GM23248 (cell line): ENCODE measurements at regions not wholly inside any gene's neighbourhood (a gene's known extent, or its start where the extent isn't known, plus 50 kb on each side); places are given as distances from the start of the nearest gene placed in this dataset.

Experiments used
- DNase-seq: peaks from one replicate; pipeline ENCODE4 v3.0.0-alpha.2; 2015
- H2AFZ ChIP-seq: fragments of 200-600 bp; sonication (generic); 2 replicates; pipeline ENCODE4 v1.6.1; 2016; ENCODE audit warnings: antibody characterized with exemption
- H3F3A ChIP-seq: fragments of 200-600 bp; sonication (generic); 2 replicates; pipeline ENCODE4 v1.6.1; 2016; ENCODE audit warnings: mild to moderate bottlenecking, antibody characterized with exemption, mixed run types; ENCODE audit not compliant: insufficient read depth
- H3K27ac ChIP-seq: fragments of 200-600 bp; sonication (generic); 2 replicates; pipeline ENCODE4 v1.5.1; 2016; ENCODE audit warnings: mild to moderate bottlenecking
- H3K27me3 ChIP-seq: fragments of 200-600 bp; sonication (generic); replicated peaks from 2 replicates; pipeline ENCODE4 v1.6.1; 2016; ENCODE audit warnings: mild to moderate bottlenecking; ENCODE audit not compliant: insufficient read depth
- H3K36me3 ChIP-seq: fragments of 200-600 bp; sonication (generic); 2 replicates; pipeline ENCODE4 v1.6.1; 2016; ENCODE audit warnings: low read depth, mild to moderate bottlenecking
- H3K4me1 ChIP-seq: fragments of 200-600 bp; sonication (generic); 2 replicates; pipeline ENCODE4 v1.6.1; 2016; ENCODE audit warnings: mild to moderate bottlenecking; ENCODE audit not compliant: insufficient read depth
- H3K4me2 ChIP-seq: fragments of 200-600 bp; sonication (generic); one replicate; pipeline ENCODE4 v1.6.1; 2016; ENCODE audit warnings: mild to moderate bottlenecking; ENCODE audit not compliant: unreplicated experiment
- H3K4me3 ChIP-seq: fragments of 200-600 bp; sonication (generic); 2 replicates; pipeline ENCODE4 v1.5.1; 2016; ENCODE audit warnings: mild to moderate bottlenecking
- H3K79me2 ChIP-seq: fragments of 200-600 bp; sonication (generic); 2 replicates; pipeline ENCODE4 v1.6.1; 2016; ENCODE audit warnings: mild to moderate bottlenecking; ENCODE audit not compliant: insufficient read depth
- H3K9ac ChIP-seq: fragments of 200-600 bp; sonication (generic); 2 replicates; pipeline ENCODE4 v1.6.1; 2016; ENCODE audit warnings: mild to moderate bottlenecking
- H3K9me2 ChIP-seq: fragments of 200-600 bp; sonication (generic); 2 replicates; pipeline ENCODE4 v1.6.1; 2016; ENCODE audit warnings: mixed run types, mild to moderate bottlenecking, moderate library complexity; ENCODE audit not compliant: insufficient read depth
- H3K9me3 ChIP-seq: fragments of 200-600 bp; sonication (generic); one replicate; pipeline ENCODE4 v1.6.1; 2017; ENCODE audit warnings: low read depth
- H4K20me1 ChIP-seq: fragments of 200-600 bp; sonication (generic); 2 replicates; pipeline ENCODE4 v1.6.0; 2016; ENCODE audit not compliant: insufficient read depth
- EZH2 ChIP-seq: fragments of 200-600 bp; sonication (generic); IDR thresholded peaks from 2 replicates; pipeline ENCODE4 v1.6.1; 2018; ENCODE audit warnings: antibody characterized with exemption, mild to moderate bottlenecking; ENCODE audit not compliant: insufficient read depth, poor library complexity, severe bottlenecking
- EZH2phosphoT487 ChIP-seq: fragments of 200-600 bp; sonication (generic); IDR thresholded peaks from 2 replicates; pipeline ENCODE4 v1.6.1; 2018; ENCODE audit warnings: antibody characterized with exemption, moderate library complexity, mild to moderate bottlenecking, low read depth; ENCODE audit not compliant: insufficient read depth
- WGBS, 2 experiments: methylation state at CpG; one replicate each; pipeline ENCODE4 v1.1.6; 2015 to 2017; ENCODE audit warnings: low lambda C conversion rate in 2 of 2, low coverage in 1 of 2; ENCODE audit errors: missing lambda C conversion rate in 2 of 2; 5-methylcytosine and 5-hydroxymethylcytosine counted together
- in situ Hi-C: fragments of 300-500 bp; cut with MboI; formaldehyde crosslinking; loops from 2 replicates; pipeline ENCODE4 v1.15.0; 2020

DNA sequence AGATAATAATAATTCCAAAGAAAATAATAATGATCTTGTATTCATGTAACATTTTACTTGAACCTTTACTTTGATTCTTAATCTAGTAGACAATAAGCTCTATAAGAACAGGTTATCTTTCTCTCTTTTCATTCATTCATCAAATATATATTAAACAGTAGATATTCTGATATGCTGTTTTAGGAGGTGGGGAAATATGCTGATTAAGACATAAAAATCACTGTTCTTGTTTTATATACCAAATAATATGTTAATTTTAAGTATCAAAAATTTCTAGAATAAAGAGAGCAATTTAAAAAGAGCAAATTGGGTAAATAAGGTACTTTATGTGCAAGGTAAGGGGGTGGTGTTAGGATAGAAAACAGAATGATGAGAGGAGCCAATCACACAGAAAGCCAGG lies 401.9 kb downstream of the PDHA2 start:
- H3K27me3 ChIP-seq, result no peaks in the 10 kb centered on the region
- no peaks in the 10 kb centered on the region for H3K4me1 ChIP-seq
- no peak overlapping the region for H3K4me2 ChIP-seq
- no peak for TF ChIP-seq EZH2
- TF ChIP-seq EZH2phosphoT487, result no peak
- in situ Hi-C loops, result no loop called here
- H3K27ac ChIP-seq, result no peak overlapping the region
- no peaks in the 10 kb centered on the region for H3K36me3 ChIP-seq
- H2AFZ ChIP-seq, result no peak overlapping the region
- no peak for DNase-seq
- H3K9me2 ChIP-seq, result no peaks in the 10 kb centered on the region
- H3K9ac ChIP-seq, result no peak overlapping the region
- H3K4me3 ChIP-seq, result no peak overlapping the region
- H3K9me3 ChIP-seq, result no peaks in the 10 kb centered on the region
- no peaks in the 10 kb centered on the region for H3K79me2 ChIP-seq
- no peaks in the 10 kb centered on the region for H4K20me1 ChIP-seq
- H3F3A ChIP-seq, result no peaks in the 10 kb centered on the region

- H3K36me3 ChIP-seq, result no peaks in the 10 kb centered on the region
- no peak overlapping the region for H3K27ac ChIP-seq
- H3K79me2 ChIP-seq, result no peaks in the 10 kb centered on the region
- H3K4me1 ChIP-seq, result no peaks in the 10 kb centered on the region
- H3K9me3 ChIP-seq, result no peaks in the 10 kb centered on the region
- no peaks in the 10 kb centered on the region for H3F3A ChIP-seq
- H3K9ac ChIP-seq, result no peak overlapping the region
- no peak for DNase-seq
- no peaks in the 10 kb centered on the region for H3K9me2 ChIP-seq
- in situ Hi-C loops, result no loop called here
- no peak for TF ChIP-seq EZH2phosphoT487
- TF ChIP-seq EZH2, result no peak
- no peaks in the 10 kb centered on the region for H4K20me1 ChIP-seq
- H3K4me3 ChIP-seq, result no peak overlapping the region
- no peaks in the 10 kb centered on the region for H3K27me3 ChIP-seq
- H3K4me2 ChIP-seq, result no peak overlapping the region
- no peak overlapping the region for H2AFZ ChIP-seq
Measured at GRCh38 chr4:96247096-96247495, 407.2 kb downstream of the PDHA2 start.

- Histone ChIP-seq H3F3A (no peaks in the 10 kb centered on the region), H3K4me2 (no peak overlapping the region), H2AFZ (no peak overlapping the region), H3K9me3 (no peaks in the 10 kb centered on the region), H3K4me3 (no peak overlapping the region), H4K20me1 (no peaks in the 10 kb centered on the region), H3K27me3 (no peaks in the 10 kb centered on the region), H3K9ac (no peak overlapping the region), H3K36me3 (no peaks in the 10 kb centered on the region), H3K9me2 (no peaks in the 10 kb centered on the region), H3K27ac (no peak overlapping the region), H3K4me1 (no peaks in the 10 kb centered on the region), H3K79me2 (no peaks in the 10 kb centered on the region)
- TF ChIP-seq EZH2phosphoT487 (no peak), EZH2 (no peak)
- in situ Hi-C loops, result no loop called here
- DNase-seq, result no peak
- 10% methylated on average over 3 of the region's 3 CpGs for WGBS, 2 experiments
Measured at GRCh38 chr4:96248225-96248624, 408.3 kb downstream of the PDHA2 start.

DNA sequence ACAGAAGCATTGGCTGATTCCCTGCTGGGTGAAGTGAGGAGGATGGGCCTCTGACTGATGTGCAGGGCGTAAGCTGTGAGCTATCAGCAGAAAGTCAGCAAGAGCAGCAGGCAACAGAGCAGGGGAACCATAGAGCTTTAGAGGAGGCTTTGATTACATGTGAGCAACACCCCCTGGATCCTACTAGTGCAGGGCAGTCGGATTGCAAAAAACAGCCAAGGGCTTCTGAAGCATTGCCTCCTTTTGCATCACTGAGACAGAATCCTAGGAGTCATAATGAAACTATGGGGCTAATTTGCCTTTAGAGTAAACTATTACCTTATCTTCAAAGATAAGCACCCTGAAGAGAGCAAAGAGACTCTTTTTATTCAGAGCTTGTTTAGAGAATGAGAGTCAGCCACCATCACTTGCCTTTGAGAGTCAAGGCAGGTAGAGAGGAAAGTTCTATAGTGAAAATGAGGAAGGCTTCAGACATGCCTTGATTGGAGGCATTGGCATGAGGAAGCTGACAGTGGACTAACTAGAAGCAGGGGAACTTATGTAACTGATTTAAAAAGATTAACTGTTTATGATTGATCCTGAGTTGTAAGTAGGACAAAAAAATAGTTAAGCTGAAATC lies 420.3 kb downstream of the PDHA2 start:
- Histone ChIP-seq H3K27me3 (no peaks in the 10 kb centered on the region), H3K4me3 (no peak overlapping the region), H2AFZ (no peak overlapping the region), H3K79me2 (no peaks in the 10 kb centered on the region), H3K27ac (no peak overlapping the region), H3K9me2 (no peaks in the 10 kb centered on the region), H4K20me1 (no peaks in the 10 kb centered on the region), H3F3A (no peaks in the 10 kb centered on the region), H3K9me3 (no peaks in the 10 kb centered on the region), H3K4me2 (no peak overlapping the region), H3K4me1 (no peaks in the 10 kb centered on the region), H3K36me3 (no peaks in the 10 kb centered on the region), H3K9ac (no peak overlapping the region)
- no peak for DNase-seq
- TF ChIP-seq EZH2phosphoT487 (no peak), EZH2 (no peak)
- WGBS, 2 experiments, result 0 to 5% methylated on average over 2 of the region's 2 CpGs
- in situ Hi-C loops, result no loop called here

DNA sequence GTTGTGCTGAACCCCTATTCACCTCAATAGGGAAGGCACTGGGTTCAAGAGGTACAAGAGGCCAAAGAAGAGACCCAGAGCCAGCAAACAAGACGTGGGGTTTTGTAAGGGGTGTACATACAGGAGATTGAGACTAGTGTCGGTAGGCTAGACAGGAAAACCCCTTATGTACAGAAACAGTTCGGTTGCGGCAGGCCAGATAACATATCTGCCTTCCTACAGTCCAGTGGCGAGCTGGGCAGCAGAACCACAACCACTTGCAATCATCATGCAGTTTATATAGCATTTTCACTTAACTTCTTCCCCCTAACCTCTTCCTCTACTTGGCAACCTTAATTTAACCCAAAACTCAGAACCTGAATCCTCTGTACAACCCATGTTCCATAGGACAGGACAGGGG lies 422.2 kb downstream of the PDHA2 start:
- no peak for TF ChIP-seq EZH2
- TF ChIP-seq EZH2phosphoT487, result no peak
- Histone ChIP-seq H3K27me3 (no peaks in the 10 kb centered on the region), H3K4me3 (no peak overlapping the region), H2AFZ (no peak overlapping the region), H3K9me3 (no peaks in the 10 kb centered on the region), H3K27ac (no peak overlapping the region), H3F3A (no peaks in the 10 kb centered on the region), H3K79me2 (no peaks in the 10 kb centered on the region), H3K4me2 (no peak overlapping the region), H4K20me1 (no peaks in the 10 kb centered on the region), H3K9ac (no peak overlapping the region), H3K36me3 (no peaks in the 10 kb centered on the region), H3K4me1 (no peaks in the 10 kb centered on the region), H3K9me2 (no peaks in the 10 kb centered on the region)
- in situ Hi-C loops, result no loop called here
- no peak for DNase-seq
- 11 to 31% methylated on average over 5 of the region's 5 CpGs for WGBS, 2 experiments
